NCI-H146 treated with DMSO at 0.1 percent for 48 hours (cell line): ENCODE measurements at regions not wholly inside any gene's neighbourhood (a gene's known extent, or its start where the extent isn't known, plus 50 kb on each side); places are given as distances from the start of the nearest gene placed in this dataset.

ENCODE experiments used
- DNase-seq: peaks from one replicate; lab custom pipeline; 2025; ENCODE audit not compliant: unreplicated experiment; lab: John Stamatoyannopoulos, UW

DNA sequence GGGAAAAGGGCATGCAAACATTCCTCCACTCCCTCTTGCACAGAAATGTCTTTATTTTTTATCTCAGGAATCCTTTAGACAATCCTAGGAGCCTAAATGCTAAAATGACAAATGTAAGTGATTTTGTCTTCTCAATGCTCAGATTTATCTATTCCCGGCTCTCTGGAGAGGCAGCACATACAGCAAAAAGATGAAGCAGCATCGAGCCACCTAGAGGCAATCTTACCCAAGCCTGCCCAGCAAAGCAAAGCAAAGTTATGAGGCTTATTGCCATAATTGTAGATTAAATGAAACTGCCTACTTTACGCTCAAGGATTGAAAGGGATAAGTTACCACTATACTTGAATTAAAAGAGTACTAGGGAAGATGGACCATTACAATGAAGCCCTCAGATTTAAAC is 750.4 kb upstream of the NR2F2 start:
- DNase-seq, result no peak

DNA sequence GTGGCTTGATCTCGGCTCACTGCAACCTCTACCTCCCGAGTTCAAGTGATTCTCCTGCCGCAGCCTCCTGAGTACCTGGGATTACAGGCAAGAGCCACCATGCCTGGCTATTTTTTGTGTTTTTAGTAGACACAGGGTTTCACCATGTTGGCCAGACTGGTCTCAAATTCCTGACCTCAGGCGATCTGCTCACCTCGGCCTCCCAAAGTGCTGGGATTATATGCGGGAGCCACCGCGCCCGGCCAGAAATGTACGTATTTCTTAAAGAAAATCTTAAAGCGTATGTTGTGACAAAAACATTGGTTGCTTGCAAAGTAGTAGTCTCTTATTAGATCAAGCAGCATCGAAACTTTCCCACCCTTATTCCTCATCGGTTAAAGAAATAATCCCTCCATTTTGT is 748.9 kb upstream of the NR2F2 start:
- no peak for DNase-seq

DNA sequence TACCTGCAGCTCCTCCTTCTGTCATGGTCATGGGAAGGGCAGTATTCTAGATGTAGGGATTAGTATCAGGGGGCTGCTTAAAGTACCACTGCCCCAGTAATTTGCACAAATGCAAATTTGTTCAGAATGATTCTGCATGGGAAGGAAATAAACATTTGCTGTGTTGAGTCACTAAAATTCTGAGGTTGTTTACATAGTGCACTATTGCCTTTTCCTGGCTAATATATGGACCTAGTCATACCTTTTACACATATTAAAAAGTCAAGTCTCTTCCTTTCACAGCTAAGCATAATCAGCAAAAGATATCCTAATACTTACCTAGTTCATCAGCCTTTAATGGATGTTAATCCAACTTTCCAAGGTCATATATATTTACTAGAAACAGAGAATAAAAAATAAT is 746.4 kb upstream of the NR2F2 start:
- no peak for DNase-seq

DNA sequence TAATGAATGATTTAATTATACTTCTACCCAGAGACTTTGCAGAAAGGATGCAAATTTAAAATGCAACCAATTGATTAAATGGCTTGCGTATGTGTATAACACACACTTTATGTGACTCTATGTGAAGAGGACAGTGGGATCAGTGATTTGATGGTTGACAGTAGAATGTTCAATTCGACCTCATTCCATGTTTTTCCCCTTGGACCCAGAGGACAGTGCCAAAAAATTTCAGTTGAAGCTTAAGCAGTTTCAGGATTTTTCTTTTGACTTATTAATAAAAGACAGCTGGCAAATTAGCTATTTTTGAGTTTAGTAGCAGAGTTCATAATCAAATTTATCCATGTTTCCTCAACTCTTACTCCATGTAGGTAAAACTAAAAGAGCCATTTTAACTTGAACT is 742.4 kb upstream of the NR2F2 start:
- no peak for DNase-seq

DNA sequence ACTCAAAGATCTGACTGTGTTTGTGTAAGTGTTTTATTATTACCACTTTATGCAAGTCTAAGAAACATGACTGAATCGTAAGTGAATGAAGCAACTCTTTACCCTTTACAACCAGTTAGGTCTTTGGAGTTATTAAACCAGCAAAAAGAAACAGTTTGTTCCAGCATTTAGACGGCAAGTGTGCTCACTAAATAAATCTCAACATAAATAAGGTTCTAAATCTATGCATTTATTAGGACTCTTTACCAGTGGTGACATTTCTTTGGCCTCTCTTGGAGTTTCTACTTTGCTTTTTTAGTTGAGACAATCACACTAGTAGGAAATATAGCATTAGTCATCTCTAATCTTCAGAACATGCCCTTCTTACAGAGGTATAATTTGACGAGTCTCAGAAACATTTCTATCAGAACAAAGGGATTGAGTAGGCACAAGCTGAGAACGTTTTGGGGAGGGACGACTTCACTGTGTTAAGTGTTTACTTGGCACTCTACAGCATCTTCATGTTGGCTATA is 739.9 kb upstream of the NR2F2 start:
- DNase-seq, result no peak

DNA sequence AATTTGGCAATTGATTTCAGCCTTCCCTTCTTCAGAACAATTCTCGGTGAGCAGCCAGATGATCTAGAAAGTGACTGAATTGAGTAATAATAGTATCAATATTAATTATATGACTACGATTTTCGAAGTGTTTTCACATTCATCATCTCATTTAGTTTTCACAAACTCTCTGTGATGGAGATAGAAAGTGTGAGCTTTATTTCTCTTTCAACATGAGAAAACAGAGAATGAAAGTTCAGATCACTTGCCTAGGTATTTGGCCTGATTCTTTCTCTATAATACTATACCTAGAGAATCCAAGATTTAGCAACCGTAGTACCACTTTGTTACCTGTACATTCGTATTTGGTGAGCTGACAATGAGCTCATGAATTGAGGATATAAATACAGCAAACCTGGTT is 739.2 kb upstream of the NR2F2 start:
- no peak for DNase-seq

DNA sequence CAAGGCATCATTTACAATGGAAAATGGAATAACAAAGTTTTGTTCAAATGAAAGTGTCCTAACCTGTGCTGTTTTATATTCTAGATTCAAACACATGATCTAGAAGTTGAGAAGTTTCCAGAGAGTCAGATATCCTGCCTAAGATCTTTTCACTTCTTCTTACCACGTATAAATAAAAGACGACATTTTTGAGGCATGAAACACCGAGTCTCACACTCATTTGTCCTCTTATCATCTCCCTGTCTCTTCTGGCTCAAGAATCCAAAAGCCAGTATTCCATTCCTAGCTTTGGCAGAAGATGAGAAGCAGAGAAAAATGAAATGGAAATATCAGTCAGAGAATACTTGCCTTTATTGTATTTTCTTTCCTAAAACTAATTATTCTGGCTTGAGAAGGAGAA is 738.6 kb upstream of the NR2F2 start:
- DNase-seq, result no peak

DNA sequence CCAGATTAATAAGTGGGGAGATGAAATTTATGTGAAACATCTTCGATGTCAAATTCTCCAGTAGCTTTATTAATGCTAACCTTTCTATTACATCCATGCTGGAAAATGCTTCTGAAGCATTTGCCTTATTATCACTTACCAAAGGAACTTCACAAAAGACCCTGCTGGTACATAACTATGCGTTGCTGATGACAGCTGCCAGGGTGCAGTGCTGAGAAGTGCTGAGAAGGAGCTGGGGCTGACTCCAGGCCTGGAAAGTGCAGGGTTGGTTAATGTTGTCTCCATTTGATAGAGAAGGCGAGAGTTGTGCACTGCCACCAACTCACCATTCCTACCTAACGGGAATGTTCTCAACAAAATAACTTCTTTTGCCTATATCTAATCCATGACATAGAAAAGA is 736.0 kb upstream of the NR2F2 start:
- no peak for DNase-seq

DNA sequence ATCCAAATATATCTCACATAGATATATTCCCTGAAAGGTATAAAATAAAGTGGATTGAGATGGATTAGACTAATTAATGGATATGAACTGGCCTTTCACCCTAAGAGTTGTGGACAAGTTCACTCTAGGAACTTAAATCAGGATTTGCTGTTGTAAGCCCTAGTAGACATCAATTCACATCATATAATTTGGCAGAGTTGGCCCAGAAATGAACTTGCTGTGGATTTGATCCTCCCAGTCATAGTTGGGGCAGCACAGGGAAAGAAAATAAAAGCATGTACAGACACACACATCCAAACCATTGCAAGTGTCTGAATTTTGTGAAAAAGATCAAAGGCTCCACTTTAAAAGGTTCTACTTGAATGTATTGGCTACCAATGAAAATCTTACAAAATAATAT is 734.7 kb upstream of the NR2F2 start:
- DNase-seq, result no peak

DNA sequence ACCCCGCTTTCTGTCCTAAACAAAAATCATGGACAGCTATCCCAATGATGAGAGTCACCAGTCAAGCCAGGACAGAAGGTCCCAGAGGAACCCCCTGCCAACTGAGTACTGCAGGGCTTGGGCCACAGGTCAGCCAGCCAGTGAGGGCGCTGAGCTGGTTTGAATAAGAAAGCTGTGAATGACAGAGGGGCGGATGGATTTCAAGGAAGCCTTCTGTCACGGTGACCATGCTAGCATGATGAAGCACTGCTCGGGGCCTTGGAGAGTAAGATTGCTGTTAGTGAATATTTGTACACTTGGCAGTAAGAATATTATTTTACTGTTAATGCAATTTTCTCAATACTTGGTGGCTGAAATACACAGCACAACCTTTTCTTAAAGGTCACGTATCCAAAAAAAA is 734.0 kb upstream of the NR2F2 start:
- no peak for DNase-seq

DNA sequence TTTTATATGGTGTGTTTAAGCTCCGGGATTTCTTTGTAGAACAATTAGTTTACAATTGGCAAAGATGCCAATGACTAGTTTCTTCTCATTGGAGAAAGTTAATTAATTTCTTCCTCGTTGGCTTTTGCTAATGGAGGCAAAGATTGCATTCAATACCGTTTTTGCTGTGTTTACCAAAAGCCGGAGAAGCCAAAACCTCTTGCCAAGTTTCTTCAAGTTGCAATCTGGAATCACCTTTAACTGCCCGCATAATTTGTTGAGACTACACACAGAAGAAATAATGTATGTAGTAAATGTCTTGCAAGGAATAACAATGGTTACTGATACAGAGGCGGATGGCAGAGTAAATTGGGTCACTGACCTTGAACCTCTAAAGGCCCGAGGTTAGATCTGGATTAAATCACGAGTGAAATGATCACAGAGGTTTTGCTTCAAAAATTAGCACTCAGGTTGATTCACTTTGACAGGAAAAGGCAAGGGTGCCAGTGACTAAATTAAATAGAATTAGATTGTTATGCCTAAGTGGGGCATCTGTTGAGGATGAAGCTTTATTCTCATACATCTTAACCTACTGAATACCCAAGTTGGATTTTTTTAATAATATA is 732.1 kb upstream of the NR2F2 start:
- no peak for DNase-seq

DNA sequence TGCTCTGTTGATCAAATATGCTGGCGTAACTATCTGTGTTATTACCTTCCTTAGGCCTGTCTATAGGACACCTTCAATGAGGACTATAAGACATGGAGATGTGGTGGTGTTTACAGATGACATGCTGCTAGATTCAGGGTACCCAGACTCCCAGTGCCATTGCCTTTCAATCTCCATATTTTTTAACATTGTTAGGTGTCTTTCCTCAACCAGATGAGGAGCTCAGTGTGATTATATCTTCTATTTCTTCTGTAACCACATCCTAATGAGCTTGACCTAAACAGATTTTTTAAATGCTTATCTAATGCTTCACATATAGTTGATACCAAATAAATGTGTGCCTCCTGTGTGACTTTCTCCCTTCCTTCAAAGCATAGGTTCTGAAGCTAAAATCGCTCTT is 730.1 kb upstream of the NR2F2 start:
- no peak for DNase-seq

DNA sequence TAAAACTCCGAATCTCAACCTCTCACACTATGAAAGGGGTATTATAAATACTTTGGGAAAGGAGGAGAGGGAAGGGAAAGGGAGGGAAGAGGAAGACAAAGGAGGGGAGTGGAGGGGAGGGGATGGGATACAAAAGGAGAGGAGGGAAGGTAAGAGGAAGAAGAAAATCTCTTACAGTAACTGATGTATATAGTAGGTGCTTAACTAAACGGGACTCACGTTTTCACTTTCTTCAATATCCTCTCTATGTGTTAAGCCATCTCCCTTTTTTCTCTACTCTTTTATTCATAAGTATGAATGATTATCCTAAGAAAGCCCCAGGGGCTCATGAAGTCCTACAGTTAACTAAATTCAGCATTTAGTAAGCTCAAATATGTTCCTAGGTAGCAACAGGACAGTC is 729.6 kb upstream of the NR2F2 start:
- DNase-seq, result no peak

DNA sequence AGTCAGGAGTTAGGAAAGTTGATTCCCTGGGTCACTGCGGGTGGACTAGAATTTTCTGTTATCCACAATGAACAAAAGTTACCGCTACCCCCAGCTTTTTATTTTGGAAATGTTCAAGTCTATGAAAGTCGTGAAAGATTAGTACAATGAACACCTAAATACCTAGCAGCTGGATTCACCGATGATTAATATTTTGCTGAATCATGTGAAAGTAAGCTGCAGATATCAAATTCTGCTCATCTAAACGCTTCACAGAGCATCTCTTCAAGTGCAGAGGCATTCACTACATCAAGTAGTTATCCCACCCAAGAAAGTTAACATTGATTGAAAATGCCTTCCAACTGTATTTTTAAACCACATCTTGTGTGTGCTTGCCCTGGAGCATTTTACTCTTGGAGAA is 729.0 kb upstream of the NR2F2 start:
- no peak for DNase-seq

DNA sequence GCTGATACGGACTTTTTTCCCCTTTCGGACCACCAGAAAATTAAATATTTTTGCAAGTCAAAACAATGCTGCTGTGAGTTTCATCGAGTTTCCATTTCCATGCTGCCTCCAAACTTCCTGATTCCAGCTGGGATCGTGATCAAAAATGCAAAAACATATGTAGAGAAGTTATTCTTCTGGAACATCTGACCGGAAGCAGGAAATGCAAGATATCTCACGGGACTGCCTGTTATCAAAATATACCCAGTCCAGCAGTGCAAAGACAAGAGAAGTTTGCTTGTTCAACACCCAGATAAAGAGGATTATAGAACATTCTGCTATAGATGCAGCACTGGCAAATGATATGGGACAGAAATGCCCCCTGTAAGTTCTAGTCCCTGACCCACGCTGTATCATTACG is 726.7 kb upstream of the NR2F2 start:
- DNase-seq, result no peak

DNA sequence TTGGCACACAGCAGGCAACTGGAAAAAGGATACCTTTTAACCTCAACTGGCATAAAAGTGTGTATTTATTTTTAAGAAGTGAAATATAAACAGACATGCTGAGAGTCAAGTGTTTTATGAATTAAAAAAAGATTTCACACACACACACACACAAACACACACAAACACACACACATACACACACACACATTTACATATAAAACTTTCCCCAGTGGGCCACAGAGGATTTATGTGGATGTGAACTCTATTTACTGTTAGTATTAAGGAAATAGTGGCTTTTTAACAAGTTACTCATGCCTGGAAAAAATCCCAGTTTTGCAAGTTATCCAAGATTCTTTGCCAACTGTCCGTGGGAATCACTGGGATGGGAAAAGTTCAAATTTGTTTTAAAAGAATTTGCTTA is 725.9 kb upstream of the NR2F2 start:
- DNase-seq, result no peak

DNA sequence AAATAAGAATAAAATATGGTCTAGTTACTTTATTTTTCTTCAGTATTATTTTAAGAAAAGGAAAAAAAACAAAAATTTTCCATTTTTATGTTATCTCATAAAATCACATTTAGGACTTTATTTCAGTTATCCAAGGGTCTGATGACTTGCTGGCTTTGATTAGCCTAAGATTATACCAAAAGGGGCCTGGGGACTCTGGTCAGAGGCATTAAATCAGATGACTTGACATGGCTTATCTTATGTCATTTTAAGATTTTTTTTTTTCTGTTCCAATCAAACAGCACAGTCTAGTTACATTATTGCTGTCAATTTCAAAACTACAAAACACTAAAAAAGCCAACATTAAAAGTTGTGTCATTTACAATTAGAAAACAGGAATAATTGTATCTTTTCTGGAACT is 725.4 kb upstream of the NR2F2 start:
- DNase-seq, result no peak

DNA sequence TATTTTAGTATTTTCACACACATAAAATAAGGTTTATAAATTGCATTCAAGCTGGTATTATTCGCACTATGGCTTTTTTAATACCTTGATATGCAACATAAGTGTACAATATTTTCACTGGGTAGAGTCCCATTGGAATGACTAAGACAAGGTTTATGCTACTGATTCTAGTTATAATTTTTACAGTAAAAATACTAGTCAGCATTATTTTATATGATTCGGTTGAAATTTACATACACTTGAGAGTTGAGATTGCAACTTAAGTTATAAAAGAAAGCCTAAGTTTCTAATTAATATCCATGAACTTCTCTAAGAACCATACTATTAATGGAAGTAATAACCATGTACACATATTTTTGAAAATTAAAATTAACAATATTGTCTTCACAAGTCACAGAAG is 723.9 kb upstream of the NR2F2 start:
- no peak for DNase-seq

DNA sequence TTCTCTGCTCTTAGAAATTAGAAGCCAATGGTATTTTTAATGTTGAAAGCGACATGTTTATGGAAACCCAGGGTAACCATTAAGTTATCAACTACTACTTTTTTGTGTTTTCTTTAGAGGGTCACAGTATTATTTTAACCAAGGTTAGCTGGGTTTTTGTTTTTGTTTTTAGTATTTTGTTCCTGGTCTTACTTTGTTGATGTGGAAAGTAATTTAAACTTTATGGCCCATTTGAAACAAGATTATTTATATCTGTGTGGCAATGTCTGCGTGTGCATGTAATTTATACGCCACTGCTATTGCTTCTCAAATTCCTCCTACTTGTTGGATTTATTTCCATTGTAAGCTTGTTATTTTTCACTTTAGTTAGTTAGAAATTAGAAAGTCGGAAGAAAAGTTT is 722.1 kb upstream of the NR2F2 start:
- no peak for DNase-seq

DNA sequence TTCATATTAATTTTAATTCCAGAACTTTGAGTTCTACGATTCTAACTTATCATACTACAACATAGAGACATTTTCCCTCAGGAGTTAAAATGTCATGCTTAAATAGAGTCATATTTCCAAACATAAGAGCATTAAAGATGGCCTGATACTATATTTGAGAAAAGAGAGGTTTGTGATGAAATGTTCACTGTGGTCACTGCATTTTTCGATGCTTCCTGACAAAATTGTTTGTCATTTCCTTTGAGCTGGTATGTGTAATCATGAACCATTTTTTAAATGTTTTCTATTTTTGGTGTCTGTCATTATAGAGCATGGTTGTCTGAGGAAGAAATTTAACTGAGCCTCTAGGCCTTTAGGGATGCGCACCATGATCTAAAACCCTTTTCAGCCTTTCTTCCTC is 721.4 kb upstream of the NR2F2 start:
- DNase-seq, result no peak

DNA sequence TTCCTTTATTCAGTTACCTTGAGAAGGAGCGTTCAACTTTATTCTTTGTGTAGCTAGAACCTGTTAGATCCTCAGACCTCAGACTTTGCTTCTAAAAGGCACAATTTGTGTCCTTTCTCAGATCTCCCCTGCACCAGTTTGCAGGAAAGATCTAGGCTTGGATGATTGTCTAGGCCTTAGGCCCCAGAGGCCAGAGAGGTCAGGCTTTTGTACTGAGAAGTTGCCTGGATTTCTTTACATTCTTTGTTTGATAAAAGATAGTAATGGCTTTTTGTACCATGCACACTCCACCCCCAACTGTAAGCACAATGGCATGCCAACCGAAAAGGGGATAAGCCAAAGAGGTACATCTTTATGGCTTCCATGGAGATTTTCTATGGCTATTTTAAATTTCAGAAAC is 719.6 kb upstream of the NR2F2 start:
- no peak for DNase-seq

DNA sequence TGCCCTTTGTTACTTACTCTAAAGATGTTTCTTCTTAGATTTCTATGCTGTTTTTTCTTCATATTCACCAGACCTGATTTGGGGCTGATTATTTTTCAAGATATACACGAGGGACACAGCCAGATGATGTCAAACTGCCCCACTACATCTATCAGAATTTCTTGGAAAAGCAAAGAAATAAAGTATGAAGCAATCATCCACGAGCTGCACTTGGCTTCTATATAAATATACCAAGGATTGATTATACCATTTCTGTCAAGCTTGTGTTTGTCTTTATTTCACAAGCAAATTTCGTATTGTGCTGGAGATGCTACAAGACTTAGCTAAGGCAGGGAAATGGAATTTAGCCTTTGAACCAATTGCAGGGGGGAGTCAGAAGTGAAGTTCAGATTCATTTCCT is 715.1 kb upstream of the NR2F2 start:
- no peak for DNase-seq

DNA sequence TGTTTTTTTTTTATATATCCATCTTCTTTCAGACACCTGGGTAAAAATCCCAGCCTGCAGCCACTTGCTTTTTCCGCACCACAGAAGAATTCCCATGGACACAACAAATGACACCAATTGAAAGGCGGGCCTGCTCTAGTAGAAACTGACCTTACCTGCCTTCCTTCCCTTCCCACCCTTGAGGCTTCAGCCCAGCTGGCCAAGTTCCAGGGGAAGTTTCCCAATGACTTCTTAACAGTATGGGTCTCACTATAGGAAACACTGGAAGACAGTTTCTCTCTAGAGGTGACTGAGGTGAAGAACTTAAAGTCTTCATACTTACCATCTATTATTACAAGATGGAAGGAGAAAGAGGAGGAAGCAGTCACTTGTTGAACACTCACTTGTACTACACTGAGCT is 714.2 kb upstream of the NR2F2 start:
- DNase-seq, result no peak
